ENCODE measurements at regions not wholly inside any gene's neighbourhood (a gene's known extent, or its start where the extent isn't known, plus 50 kb on each side); places are given as distances from the start of the nearest gene placed in this dataset.

GRCh38 chr4:11326021-11326420, 102.7 kb downstream of the HS3ST1 start:
- no peak for TF ChIP-seq CTCF (IDR thresholded peaks at IDR 0.05)
- no peak for TF ChIP-seq POLR2A (IDR thresholded peaks at IDR 0.05)
- no peak for TF ChIP-seq POLR2AphosphoS5 (IDR thresholded peaks at IDR 0.05)
- TF ChIP-seq EP300 (IDR thresholded peaks at IDR 0.05): no peak

Data from upper lobe of left lung (tissue), 4 donors.